Left lobe of liver (tissue), 2 donors: ENCODE measurements at regions not wholly inside any gene's neighbourhood (a gene's known extent, or its start where the extent isn't known, plus 50 kb on each side); places are given as distances from the start of the nearest gene placed in this dataset.
"Not testable (repeated sequence)": the region's sequence is repeated elsewhere in the genome, so short reads cannot be mapped to it uniquely, and the experiment has no call there.

Experiments
- ATAC-seq: fragments of 200-7000 bp; cut with Tn5 transposase; one replicate; pipeline ENCODE4 v1.9.1; 2020; ENCODE audit warnings: mild to moderate bottlenecking, moderate library complexity
- DNase-seq: peaks from one replicate; pipeline ENCODE4 v3.0.0-alpha.2; 2020; ENCODE audit warnings: low spot score
- donor health status: DM: no; HTN: no; CAD: no; lungs with moderate emphysema.
- donor health status: DM: no; HTN: yes; CAD: no.

DNA sequence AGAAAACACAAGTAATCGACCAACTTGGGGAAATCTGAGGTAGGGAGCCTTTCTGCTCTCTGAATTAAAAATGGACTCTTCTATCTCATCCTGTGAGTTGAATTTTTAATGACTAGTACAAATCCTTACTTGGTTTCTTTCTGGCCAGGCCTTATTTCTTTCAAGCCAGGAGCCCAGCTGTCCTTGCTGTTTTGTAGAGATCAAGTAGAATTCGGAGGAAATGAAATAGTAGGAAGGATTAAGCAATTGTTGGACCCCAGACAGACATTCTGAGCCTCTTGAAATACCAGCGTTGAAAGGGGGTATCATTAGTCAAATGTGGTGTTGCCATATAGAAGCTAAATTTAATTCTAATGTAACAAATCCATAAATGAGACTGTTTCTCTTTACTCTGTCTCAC lies 53.7 kb upstream of the SMIM15 start:
- ATAC-seq (no peak), DNase-seq (no peak)

DNA sequence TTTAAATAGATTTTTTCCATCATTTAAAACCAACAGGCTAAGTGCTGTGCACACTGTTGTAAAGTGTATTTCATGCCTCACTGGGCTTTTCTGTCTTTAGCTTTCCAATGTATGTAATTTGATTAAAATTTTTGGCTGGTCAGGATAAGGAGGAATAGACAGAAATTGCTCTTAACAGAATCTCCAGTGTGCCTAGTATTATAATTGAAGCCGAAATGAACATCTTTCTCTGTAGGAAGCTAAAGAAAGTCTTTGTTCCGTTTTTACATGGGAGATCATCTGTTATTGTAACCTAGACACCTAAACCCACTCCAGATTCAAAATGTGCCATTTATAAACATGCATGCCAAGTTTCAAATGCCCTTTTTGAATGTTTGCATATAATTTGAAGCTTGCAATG lies 54.5 kb upstream of the SMIM15 start:
- DNase-seq (no peak), ATAC-seq (no peak)

DNA sequence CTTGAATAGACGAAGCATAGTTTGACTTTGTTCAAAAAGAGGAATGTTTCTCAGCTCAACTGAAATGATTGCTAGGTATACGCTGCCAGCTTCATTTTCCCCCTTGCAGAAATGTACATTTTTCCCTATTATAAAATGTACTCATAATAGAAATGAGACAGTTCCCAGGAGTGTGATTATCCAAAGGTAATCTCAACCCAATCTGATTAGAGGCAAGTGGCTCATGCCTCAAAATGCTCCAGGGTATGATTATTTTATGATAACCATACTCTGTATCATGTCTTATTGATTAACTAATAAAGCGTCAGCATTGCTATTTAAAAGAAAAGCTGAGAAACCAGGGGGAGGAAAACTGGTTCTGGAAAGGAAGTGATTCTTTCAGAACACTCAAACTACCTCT lies 54.9 kb upstream of the SMIM15 start:
- ATAC-seq (no peak), DNase-seq (no peak)

DNA sequence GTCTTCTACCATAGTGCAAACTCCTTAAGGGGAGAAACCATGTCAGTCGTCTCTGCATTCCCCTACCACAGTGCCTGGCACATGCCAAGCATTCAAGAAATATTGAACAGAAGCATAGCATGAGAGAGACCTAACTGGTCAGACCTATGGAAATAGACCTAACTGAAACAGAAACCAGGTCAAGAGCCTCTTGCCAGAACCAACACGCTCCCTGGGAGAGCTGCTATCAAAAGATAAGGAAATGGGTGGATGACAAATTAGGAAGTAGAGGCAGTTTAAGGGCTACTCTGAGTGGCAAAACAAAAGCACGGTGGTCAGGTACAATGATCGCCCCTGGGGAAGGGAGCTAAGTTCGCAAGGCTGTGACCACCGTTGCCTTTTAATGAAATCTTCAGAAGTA lies 66.0 kb upstream of the SMIM15 start:
- DNase-seq, result no peak
- no peak for ATAC-seq

DNA sequence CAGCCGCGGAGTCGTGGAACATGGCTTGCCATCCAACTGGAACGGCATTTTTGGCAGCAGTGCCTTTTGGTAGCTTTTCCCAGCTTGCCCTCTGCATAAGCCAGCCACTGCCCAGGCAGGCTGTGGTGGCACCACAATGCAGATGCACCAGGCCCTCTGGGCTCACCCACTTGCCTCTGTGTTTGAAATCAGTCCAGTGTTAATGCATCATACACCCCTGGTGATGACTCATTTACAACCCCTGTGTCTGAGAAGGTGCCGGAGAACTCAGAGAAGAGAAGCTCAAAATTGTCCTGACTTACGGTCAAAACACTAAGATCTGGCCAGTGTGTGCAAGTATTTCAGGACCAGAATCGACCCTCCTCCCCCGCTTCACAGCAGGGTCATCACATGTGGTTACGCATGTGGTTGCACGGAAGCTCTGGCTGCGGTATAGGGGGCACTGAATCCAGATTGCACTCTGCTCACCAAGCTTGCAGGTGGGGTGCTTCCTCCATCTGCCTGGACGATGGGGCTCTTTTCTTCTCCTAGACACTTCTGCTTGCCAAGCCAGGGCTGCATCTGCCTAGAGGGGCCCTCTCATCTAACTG lies 66.5 kb upstream of the SMIM15 start:
- DNase-seq, result no peak

DNA sequence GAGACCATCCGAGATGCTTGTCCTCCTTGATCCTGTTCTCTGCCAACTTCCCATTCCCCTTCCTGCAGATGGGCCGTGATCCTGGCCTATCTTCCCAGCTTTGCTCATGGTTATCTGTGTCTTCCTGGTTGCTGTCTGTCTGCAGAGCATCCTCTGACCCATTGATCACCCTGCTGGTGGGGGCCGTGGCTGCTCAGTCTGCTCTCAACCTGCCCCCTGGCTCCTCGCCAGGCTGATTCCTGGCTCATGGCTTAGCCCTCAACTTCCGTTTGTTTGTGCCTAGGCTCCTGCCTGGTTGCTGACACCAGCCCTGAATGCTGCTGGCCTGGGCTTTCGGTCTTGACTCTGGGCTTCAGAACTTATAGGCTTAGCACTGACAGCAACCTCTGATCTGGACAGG lies 67.1 kb upstream of the SMIM15 start:
- peak; percentile 44 for ATAC-seq

More for the DNA sequence above, 66.5 kb upstream of the SMIM15 start:
- ATAC-seq, result no peak

DNA sequence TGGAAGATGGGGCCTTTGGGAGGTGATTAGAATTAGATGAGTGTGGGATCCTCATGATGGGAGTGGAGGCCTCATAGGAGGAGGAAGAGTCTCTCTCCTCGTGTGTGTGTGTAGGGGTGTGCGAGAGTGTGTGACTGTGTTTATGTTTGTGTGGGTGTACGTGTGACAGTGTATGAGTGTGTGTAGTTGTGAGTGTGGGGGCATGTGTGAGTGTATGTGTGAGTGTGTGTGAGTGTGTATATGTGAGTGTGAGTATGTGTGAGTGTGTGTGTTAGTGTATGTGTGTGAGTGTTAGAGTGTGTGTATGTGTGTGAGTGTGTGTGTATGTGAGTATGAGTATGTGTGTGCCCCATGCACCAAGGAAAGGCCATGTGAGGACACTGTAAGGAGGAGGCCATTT lies 68.2 kb upstream of the SMIM15 start:
- no peak for ATAC-seq
- no peak for DNase-seq

More for the DNA sequence above, 67.1 kb upstream of the SMIM15 start:
- peak; percentile 50 for DNase-seq

DNA sequence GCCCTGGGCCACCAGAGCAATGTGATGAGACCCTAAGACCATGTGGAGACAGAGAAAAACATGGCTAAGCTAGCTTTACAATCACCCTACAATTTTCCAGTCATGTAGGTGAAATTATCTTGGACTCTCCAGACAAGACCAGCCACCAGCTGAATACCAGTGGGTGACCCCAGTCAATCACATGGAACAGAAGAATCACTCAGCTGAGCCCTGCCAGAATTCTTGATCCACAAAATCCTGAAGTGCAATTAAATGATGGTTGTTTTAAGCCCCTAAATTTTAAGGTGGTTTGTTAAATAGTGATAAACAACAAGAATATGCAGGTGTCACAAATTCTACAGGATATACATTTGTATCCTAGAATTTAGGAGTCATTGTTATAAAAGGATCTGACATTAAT lies 69.5 kb upstream of the SMIM15 start:
- ATAC-seq, result no peak

DNA sequence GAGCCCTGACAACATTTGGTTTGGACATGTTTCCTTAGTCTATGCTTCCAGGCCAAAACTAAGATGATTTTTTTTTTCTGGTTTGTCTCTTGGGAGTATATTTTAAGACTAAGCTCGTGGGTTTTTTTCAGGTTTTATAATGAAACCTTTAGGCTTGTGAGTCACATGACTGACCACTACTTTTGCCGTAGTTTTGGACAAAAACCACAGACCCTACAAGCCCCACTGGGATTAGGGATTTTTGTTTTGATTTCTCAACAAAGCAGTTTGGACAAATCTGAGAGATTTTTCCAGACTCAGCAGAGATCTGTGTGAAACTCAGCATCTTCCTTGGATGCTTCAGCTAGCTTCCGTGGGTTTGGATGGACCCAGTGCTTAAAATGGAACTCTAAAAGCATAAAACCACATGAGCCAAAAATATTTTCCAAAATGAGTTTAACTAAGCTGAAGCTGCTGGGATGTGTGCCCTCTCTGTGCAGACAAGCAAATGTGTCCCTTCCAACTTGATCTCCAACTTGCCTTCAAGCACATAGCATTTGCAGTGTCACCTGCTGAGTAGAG lies 70.3 kb upstream of the SMIM15 start:
- DNase-seq (no peak), ATAC-seq (no peak)

More for the DNA sequence above, 69.5 kb upstream of the SMIM15 start:
- no peak for DNase-seq

DNA sequence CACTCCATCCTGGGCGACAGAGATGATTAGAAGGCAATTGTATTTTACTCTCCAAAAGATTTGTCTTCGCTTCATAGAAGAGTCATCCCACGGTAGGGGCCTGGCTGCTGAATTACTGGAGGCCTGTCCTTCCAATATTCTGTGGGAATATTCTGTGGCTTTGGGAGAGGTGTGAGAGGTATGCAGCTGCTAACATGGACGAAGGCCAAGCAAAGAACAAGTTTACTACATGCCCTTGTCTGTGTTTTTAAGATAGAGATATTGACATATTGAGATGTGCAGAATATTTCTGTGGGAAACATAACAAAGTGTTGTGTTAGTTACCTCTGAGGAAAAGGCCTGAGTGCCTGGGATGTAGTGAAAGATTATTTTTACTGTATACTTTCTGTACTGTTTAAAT lies 71.8 kb upstream of the SMIM15 start:
- DNase-seq, result no peak
- no peak for ATAC-seq

DNA sequence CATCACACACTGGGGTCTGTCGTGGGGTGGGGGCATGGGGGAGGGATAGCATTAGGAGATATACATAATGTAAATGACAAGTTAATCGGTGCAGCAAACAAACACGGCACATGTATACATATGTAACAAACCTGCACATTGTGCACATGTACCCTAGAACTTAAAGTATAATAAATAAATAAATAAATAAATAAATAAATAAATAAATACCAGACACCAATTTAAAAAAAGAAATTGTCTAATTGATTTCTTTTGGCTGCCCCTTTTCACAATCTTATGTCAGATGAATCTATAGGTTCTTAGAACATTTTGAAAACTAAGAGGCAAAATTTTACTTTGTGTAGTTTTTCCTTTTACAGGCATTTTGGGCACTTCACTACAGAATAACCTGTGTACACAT lies 74.4 kb upstream of the SMIM15 start:
- not testable (repeated sequence) for ATAC-seq, DNase-seq

DNA sequence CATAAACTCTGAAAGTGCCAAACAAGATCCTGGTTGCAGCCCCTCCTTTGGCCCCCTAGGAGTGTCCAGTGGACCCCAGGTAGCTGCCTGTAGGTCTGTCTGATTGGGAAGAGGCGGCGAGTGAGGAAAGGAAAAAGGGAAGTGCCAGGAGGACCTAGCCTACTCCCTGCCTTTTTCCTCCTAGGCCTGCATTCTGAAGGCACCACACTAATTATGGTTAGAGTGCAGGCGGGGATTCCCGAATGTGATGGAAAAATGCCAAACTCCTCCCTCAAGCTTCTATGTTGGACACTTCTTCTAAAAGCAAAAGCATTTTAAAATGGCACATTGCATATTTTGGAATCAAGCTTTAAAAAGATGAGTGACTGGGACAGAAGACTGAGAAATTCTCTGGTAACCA lies 83.2 kb upstream of the SMIM15 start:
- ATAC-seq, result no peak
- no peak for DNase-seq

DNA sequence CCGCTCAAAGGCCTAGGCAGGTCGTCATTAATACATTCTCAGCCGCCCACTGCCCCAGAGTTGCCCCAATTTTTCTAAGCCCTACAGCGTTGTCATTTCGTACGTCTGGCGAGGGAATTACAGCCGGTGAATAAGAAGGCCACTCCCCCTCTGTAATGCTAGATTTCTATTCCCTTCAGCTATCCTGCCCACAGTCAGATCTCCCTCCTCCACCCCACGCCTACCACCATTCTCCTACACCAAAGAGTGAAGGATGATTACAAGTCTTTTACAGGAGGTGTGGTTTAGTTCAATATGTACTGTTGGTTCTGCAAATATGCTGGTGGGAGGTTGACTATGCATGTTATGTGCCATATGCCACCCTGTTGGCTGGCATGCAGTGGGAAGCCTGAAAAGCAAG lies 83.7 kb upstream of the SMIM15 start:
- ATAC-seq, result no peak

DNA sequence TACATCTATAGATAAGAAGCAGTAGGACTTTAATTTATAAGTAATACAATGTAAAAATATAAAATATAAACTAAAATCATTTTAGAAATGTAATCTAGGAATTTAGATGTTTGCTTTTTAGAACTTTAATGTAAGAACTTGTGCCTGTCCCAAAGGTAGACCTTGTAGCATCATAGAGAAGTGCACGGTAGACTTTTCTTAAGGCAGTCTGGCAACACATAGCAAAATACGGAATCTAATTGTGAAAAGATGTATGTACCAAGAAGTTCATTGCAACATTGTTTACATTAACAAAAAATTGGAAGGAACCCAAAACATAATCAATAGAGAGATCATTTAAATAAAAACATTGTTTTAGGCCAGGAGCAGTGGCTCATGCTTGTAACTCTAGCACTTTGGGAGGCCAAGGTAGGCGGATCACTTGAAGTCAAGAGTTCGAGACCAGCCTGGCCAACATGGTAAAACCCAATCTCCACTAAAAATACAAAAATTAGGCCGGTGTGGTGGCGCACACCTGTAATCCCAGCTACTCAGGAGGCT lies 84.6 kb upstream of the SMIM15 start:
- DNase-seq (no peak), ATAC-seq (no peak)

More for the DNA sequence above, 83.7 kb upstream of the SMIM15 start:
- DNase-seq, result no peak

DNA sequence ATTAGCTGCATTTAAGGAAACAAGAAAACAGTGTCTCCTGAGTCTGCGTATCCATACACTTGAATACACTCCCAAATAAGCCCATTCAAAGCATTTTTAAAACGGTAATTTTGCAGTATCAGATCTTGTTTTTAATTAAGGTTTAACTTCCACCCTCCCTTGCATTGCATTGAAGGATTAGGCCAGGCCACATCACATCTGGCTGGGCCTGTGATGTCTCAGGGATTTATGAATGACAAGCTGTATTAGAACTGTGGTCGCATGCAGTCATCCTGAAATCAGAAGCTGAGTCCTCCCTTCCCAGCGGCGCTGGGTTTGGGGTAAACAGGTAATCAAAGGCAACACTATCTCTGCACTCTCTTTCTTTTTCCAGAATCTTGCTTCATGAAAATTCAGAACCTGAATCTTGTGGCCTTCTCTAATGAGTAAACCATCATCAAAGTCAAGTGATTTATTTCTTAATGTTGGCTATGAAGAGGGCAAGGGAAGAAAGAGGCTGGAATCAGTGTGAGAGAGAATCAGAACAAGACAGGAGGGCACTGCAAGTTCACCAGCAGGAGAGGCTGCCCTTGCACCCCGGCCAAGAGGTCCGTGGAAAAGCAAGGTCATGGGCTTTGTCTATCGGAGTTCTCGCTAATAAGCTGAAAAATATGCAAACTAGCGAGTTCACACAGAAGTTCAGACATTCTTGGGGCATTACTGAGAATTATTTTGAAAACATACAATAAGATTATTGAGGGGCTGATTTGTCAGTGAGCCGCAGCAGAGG lies 80.0 kb upstream of the ZSWIM6 start:
- no peak for ATAC-seq
- DNase-seq, result no peak

DNA sequence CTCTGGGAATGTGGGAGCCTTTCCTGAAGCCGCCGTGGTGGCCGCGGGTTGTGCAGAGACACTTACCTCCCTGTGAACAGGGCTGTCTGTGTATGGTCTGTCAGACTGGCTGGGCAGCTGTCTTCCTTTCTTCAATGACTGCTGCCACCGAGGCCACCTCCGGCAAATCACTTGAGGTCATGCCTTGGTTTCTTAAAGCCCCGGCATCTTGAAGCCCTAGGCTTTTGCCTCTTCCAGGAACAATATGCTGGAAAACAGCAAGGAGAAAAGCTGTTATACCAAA lies 79.5 kb upstream of the ZSWIM6 start:
- no peak for DNase-seq
- ATAC-seq, result no peak

DNA sequence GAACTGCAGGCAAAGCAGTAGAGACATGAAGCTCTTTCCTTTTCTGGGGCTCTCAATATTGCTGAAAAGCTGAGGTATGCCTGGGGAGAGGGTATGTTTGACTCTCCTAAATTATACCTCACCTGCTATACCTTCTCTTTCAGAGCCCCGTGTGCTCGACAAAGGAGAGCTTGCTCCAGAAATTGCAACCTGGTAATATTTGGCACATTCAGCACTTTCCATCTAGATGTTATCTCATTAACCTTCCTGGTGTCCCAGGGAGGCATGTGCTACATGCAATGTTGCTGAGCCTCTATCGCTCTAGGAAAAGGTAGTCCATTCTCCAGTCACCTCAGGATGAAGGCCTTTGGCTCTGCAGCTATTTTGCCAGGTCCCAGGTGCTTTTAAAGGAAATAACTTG lies 78.5 kb upstream of the ZSWIM6 start:
- ATAC-seq (no peak), DNase-seq (no peak)

DNA sequence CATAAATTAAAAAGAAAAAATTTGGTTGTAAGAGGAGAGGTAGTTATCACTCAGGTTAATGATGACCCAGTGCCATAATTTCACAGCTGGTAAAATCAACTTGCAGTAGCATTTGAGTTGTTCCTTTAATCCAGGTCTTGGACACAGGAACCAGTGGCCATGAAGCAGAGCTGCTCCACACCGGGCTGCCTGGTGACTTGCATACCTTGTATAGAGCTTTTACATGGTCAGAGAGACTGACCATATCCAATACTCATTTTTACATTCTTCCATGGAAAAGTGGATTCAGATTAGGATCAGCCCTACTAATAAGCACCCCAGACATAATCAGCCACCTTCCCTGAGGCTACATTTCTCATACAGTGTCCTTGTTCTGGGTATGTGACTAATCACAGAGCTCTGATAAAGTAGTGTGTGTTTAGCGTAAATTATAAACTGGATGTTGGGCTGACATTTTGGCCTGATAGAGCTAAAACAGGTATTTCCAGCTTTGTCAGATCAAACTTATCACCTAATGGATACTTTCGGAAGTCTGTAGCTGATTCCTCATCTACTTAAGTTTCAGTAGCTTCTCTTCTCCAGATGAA lies 77.0 kb upstream of the ZSWIM6 start:
- no peak for ATAC-seq
- no peak for DNase-seq

DNA sequence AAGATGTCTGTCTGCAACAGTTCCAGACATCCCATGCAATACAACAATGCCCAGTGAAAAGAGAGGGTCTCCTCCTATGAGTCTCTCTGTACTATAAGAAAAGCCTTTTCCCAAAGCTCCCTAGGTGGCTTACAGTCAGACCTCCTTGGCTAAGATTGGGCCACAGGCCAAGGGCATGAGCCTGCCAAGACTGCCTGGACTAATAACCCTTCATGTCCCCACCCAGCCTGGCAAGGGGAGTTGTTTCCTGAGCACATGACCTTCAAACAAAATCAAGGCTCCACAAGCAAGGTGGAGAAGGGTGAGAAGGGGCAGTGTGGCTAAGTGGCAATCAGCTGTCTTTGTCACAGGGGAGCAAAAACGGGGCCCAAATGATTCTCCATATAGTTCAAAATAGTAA lies 75.6 kb upstream of the ZSWIM6 start:
- DNase-seq, result no peak
- ATAC-seq, result peak; percentile 11

DNA sequence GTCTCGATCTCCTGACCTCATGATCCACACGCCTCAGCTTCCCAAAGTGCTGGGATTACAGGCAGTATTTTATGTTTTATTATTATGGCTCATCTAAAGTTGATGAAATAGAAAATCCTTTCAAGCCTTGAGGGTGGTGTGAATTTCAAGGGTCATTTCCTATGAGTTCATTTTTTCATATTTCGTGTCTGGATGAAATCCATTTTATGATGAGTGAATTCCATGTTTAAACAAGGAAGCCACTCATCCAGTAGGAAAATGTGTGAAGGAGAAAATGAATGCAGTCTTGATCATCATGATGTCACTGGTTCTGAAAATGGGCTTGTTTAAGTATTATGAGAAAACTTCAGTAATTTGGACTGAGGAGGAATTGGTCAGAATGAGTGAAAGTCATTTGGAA lies 74.6 kb upstream of the ZSWIM6 start:
- DNase-seq, result no peak
- ATAC-seq, result no peak

DNA sequence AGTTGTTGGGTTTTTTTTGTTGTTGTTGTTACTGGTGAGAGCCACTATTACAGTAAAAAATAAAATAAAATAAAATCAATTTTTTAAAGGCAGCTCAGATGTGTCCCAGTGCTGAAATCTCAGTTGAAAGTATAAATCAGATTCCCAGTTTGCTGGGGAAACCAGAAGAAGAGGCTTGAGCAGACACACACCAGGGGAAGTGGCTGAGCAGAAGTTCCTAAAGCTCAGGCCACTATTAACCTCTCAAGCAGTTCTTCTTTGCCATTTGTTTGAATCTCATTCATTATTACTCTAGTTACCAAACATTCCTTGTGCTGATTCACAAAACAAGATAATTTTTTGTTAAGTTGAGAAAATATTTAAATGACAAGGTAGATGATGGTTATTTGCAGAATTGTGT lies 70.9 kb upstream of the ZSWIM6 start:
- ATAC-seq, result no peak

DNA sequence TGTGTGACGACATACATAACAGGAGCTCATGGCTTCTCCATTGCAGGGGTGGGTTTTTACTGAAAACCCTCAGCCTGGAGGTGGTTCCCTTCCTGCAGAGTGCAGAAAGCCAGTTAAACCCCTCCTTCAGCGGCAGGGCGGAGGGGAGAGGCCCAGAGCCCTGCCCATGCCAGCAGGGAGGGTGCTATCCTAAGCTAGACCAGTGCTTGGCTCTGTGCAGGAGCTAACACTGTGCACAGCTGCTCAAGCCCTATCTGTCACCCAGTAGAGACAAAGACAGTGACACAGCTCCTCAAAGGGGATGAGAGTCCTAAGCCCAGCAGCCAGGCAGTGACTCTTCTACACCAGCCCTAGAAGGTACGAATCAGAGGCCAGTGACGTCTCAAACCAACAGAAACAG lies 70.0 kb upstream of the ZSWIM6 start:
- ATAC-seq (no peak), DNase-seq (no peak)

More for the DNA sequence above, 70.9 kb upstream of the ZSWIM6 start:
- DNase-seq, result no peak
